HG02970 (cell line): ENCODE measurements at regions not wholly inside any gene's neighbourhood (a gene's known extent, or its start where the extent isn't known, plus 50 kb on each side); places are given as distances from the start of the nearest gene placed in this dataset.

Experiments
- ATAC-seq: cut with Tn5 transposase; IDR thresholded peaks from one replicate; pipeline ENCODE4 v1.9.1; 2021; ENCODE audit warnings: mild to moderate bottlenecking, moderate library complexity, moderate number of reproducible peaks; ENCODE audit not compliant: unreplicated experiment, low FRiP score

- no peak for ATAC-seq
Observed at GRCh38 chr21:27248814-27249213, 281.9 kb upstream of the ADAMTS5 start.

GRCh38 chr21:27246741-27247140, 279.9 kb upstream of the ADAMTS5 start:
- no peak for ATAC-seq

- no peak for ATAC-seq
Observed at GRCh38 chr21:27244776-27245175, 277.9 kb upstream of the ADAMTS5 start.

- no peak for ATAC-seq
Observed at GRCh38 chr21:27244352-27244751, 277.5 kb upstream of the ADAMTS5 start.

- no peak for ATAC-seq
Observed at GRCh38 chr21:27240839-27241238, 274.0 kb upstream of the ADAMTS5 start.

GRCh38 chr21:27233514-27234115, 266.7 kb upstream of the ADAMTS5 start:
- ATAC-seq = no peak

GRCh38 chr21:27225940-27226339, 259.1 kb upstream of the ADAMTS5 start:
- ATAC-seq = no peak

- ATAC-seq = no peak
Observed at GRCh38 chr21:27225151-27225550, 258.3 kb upstream of the ADAMTS5 start.

GRCh38 chr21:27224169-27224568, 257.3 kb upstream of the ADAMTS5 start:
- ATAC-seq = no peak

- no peak for ATAC-seq
Observed at GRCh38 chr21:27221077-27221476, 254.2 kb upstream of the ADAMTS5 start.

GRCh38 chr21:27220416-27220815, 253.5 kb upstream of the ADAMTS5 start:
- ATAC-seq = no peak

- no peak for ATAC-seq
Observed at GRCh38 chr21:27219068-27219467, 252.2 kb upstream of the ADAMTS5 start.

- no peak for ATAC-seq
Observed at GRCh38 chr21:27213303-27213702, 246.4 kb upstream of the ADAMTS5 start.

- ATAC-seq = no peak
Observed at GRCh38 chr21:27212441-27212840, 245.6 kb upstream of the ADAMTS5 start.

- no peak for ATAC-seq
Observed at GRCh38 chr21:27209546-27209945, 242.7 kb upstream of the ADAMTS5 start.

- ATAC-seq = no peak
Observed at GRCh38 chr21:27206368-27206982, 239.6 kb upstream of the ADAMTS5 start.

- no peak for ATAC-seq
Observed at GRCh38 chr21:27202301-27202700, 235.4 kb upstream of the ADAMTS5 start.

GRCh38 chr21:27201197-27201596, 234.3 kb upstream of the ADAMTS5 start:
- no peak for ATAC-seq

GRCh38 chr21:27196651-27197050, 229.8 kb upstream of the ADAMTS5 start:
- no peak for ATAC-seq

- ATAC-seq = no peak
Observed at GRCh38 chr21:27192281-27192949, 225.5 kb upstream of the ADAMTS5 start.

GRCh38 chr21:27190601-27191000, 223.7 kb upstream of the ADAMTS5 start:
- no peak for ATAC-seq

GRCh38 chr21:27189870-27190269, 223.0 kb upstream of the ADAMTS5 start:
- no peak for ATAC-seq
